ENCODE measurements at regions not wholly inside any gene's neighbourhood (a gene's known extent, or its start where the extent isn't known, plus 50 kb on each side); places are given as distances from the start of the nearest gene placed in this dataset.
"Not testable (repeated sequence)": the region's sequence is repeated elsewhere in the genome, so short reads cannot be mapped to it uniquely, and the experiment has no call there.

DNA sequence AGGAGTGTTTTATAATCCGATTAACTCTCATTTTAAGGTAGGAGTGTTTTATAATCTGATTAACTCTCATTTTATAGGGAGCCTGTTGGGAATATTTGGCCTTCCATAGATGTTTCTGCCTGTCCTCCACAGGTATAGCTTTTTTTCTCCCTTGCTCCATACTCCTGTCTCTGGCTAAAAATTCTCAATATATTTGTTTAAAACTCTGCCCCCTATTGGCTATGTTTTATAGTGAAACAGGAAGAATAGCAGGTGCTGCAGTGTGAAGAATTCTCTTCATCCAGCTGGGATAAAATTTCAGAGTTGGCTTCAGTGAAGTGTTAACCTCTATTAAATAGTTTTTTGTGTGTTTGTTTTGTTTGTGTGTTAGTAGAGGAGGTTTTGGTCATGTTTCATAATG lies 1046.0 kb upstream of the TMEFF2 start:
- DNase-seq (ENCODE audit: low spot score): peak; percentile 10

DNA sequence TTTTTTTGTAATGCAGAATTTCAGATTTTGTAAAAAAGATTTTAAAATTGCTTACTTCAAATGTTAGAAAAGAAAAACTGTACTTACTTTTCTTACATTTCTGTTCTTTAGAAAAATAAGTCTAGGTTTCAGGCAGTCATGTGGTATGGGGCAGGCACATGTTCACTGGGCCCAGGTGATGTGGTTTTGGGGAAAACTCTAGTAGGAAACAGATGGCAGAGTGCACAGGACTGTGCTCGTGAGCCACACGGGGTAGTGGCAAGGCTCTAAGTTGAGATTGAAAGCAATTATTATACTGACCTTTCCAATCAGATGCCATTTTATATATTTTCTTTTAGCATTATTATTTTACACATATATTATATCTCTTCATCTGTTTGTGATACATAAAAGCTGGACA lies 1036.9 kb upstream of the TMEFF2 start:
- DNase-seq (ENCODE audit: low spot score): no peak

- no peak for DNase-seq (ENCODE audit: low spot score)
Measured at GRCh38 chr2:193228276-193228675, 1033.5 kb upstream of the TMEFF2 start.

- DNase-seq (ENCODE audit: low spot score): no peak
Measured at GRCh38 chr2:193222454-193222853, 1027.7 kb upstream of the TMEFF2 start.

DNA sequence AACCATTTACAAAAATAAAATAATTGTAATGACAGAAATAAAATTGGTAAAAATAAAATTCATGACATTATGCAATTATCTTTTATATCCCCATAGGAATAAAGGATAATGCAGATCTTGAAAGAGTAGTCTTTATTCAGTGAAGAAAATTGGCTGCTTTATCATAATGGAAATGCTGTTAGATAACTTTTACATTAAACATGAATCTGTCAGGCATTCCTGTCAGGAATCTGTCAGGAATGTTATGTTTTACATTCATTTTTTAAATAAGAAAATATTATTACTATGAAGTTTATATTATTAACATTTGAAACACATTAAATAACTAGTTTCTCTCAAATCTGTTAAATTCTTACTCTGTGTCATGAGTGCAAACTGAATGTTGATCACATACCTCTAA lies 1024.7 kb upstream of the TMEFF2 start:
- DNase-seq (ENCODE audit: low spot score): no peak

DNA sequence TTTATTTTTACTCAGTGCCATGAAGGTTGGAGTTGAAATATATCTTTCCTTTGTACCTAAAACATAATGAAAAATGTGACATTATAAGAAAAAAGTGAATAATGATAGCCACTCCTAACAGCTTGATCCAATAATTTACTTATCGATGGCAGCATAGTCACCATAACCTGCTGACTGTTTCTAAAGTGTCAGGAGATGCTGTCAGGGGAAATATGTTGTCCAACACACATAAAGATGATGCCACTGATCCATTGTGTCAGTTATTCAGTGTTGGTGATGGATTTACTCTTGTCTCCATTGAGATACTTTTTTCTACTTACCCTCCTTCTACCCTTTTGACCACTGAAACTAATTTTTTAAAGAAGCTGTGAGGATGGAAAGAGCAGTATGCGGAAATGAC lies 1006.9 kb upstream of the TMEFF2 start:
- no peak for DNase-seq (ENCODE audit: low spot score)

GRCh38 chr2:193199322-193199721 lies 1004.6 kb upstream of the TMEFF2 start:
- DNase-seq (ENCODE audit: low spot score): no peak

DNA sequence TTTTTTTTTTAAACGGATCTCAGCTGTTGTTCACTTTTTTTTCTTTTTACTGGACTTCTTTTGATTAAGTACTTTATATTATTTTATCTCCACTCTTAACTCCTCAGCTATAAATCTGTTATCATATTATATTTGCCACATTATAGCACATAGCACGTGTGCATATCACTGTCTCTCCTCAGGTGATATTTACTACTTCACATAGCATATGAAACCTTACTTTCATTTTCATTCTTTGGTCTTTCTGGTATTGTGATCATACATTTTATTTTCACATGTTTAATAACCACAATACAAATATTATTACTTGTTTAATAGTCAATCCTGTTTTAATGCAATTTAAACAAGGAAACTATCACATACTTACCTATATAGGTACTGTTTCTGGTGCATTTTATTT lies 993.1 kb upstream of the TMEFF2 start:
- DNase-seq (ENCODE audit: low spot score): no peak

GRCh38 chr2:193170981-193171380 lies 976.2 kb upstream of the TMEFF2 start:
- not testable (repeated sequence) for DNase-seq (ENCODE audit: low spot score)

GRCh38 chr2:193156480-193156879 lies 961.7 kb upstream of the TMEFF2 start:
- DNase-seq (ENCODE audit: low spot score): no peak

GRCh38 chr2:193154076-193154475 lies 959.3 kb upstream of the TMEFF2 start:
- DNase-seq (ENCODE audit: low spot score): no peak

GRCh38 chr2:193153576-193153975 lies 958.8 kb upstream of the TMEFF2 start:
- DNase-seq (ENCODE audit: low spot score): no peak

- DNase-seq (ENCODE audit: low spot score): not testable (repeated sequence)
Measured at GRCh38 chr2:193142467-193142866, 947.7 kb upstream of the TMEFF2 start.

GRCh38 chr2:193141998-193142397 lies 947.3 kb upstream of the TMEFF2 start:
- DNase-seq (ENCODE audit: low spot score): no peak

GRCh38 chr2:193140895-193141294 lies 946.2 kb upstream of the TMEFF2 start:
- DNase-seq (ENCODE audit: low spot score): not testable (repeated sequence)

DNA sequence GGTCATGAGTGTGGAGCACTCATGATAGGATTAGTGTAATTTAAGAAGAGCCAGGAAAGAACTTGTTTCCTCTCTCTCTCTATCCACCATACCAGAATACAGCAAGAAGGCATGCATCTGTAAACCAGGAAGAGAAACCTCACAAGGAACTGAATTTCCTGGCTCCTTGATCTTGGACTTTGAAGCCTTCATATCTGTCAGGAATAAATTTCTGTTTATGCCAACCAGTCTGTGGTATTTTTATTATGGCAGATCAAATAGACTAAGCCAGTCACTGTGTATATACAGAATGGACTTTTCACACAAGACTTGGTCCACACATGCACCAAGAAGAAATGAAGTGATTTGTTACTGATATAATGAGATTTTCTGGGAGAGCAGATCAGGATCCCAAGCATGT lies 930.1 kb upstream of the TMEFF2 start:
- peak; percentile 66 for DNase-seq (ENCODE audit: low spot score)

- DNase-seq (ENCODE audit: low spot score): no peak
Measured at GRCh38 chr2:193114827-193115226, 920.1 kb upstream of the TMEFF2 start.

GRCh38 chr2:193112986-193113385 lies 918.3 kb upstream of the TMEFF2 start:
- no peak for DNase-seq (ENCODE audit: low spot score)

- DNase-seq (ENCODE audit: low spot score): peak; percentile 55
Measured at GRCh38 chr2:193103064-193103463, 908.3 kb upstream of the TMEFF2 start.

DNA sequence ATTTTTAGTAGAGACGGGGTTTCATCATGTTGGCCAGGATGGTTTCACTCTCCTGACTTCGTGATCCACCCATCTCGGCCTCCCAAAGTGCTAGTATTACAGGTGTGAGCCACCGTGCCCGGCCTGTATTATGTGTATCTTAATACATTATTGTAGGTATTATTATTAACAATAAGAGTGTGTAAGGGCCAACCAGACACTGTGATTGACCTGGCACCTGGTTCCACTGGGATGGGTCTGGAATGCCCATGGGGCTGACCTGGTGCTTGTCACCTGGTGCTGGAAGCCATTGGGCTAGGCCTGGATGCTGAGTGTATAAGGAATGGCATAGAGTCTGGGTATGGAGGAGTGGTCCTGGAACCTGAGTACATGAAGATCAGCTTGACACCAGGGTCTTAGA lies 906.9 kb upstream of the TMEFF2 start:
- DNase-seq (ENCODE audit: low spot score): no peak

DNA sequence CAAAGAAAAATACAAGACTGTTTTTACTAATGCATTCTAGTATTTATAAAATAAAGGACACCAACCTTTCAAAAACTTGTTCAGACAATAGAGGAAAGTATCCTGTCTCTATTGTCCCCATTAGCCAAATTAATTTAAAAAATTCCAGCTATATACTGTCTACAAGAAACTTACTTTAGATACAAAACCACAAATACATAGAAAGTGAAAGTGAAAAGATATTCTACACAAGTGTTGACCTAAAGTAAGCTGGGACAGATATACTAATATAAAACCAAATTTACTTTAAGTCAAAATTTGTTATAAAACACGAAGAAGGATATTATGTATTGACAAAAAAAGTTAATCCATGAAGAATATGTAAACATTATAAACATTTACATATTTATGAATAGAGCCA lies 893.3 kb upstream of the TMEFF2 start:
- DNase-seq (ENCODE audit: low spot score): no peak

GRCh38 chr2:193076995-193077394 lies 882.3 kb upstream of the TMEFF2 start:
- DNase-seq (ENCODE audit: low spot score): no peak

DNA sequence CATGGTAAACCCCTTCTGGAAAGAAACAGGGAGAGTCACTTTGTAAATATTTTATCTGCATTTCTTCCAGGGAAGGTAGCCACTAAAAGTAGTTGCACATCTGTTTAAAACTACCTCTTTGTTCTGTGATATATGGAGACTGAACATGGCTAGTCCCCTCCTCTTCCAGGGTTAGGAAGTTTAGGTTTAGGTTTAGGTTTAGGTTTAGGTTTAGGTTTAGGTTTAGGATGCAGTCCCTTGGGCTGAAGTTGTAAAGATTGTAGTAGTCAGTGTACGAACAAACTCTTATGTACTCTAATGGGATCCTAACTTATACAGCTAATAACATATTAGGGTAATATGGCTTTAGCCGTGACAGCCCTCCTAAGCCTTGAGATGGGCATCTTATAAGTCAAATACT lies 880.2 kb upstream of the TMEFF2 start:
- no peak for DNase-seq (ENCODE audit: low spot score)

DNA sequence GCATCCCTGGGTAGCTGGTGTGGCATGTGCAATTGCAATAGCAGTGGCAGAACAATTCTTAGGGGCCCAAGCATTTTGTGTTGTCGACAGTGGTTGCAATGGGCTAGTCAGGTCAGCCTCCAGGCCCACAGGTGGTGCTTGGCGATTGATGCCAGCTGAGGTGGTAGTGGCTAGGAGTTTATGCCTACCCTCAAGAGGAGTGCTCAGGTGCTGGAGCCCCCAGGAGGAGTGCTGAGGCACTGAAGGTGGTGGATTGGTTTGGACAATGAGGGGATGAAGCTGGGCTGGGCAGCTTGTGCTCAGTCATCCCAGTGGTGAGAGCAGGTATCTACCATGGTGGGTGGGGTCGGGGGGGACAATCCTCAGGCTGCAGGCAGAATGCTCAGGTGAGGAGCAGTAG lies 877.9 kb upstream of the TMEFF2 start:
- no peak for DNase-seq (ENCODE audit: low spot score)

DNA sequence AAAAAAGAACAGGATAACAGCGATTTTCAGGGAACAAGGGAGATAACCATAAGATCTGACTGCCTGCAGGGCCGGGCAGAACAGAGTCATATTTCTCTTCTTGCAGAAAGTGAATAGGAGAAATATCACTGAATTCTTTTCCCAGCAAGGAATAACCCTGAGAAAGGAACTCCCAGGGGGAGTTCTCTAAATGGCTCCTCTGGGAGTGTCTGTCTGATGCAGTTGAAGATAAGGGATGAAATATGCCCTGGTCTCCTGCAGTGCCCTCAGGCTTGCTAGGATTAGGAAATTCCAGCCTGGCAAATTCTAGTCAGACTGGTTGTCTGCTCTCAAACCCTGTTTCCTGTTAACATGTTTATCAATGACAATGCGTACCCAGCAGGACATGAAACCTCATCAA lies 830.8 kb upstream of the TMEFF2 start:
- DNase-seq (ENCODE audit: low spot score): not testable (repeated sequence)
